GM18511 (cell line): ENCODE measurements at regions not wholly inside any gene's neighbourhood (a gene's known extent, or its start where the extent isn't known, plus 50 kb on each side); places are given as distances from the start of the nearest gene placed in this dataset.

Experiments
- ATAC-seq: cut with Tn5 transposase; IDR thresholded peaks from one replicate; pipeline ENCODE4 v1.9.1; 2021; ENCODE audit warnings: mild to moderate bottlenecking, moderate library complexity; ENCODE audit not compliant: unreplicated experiment

DNA sequence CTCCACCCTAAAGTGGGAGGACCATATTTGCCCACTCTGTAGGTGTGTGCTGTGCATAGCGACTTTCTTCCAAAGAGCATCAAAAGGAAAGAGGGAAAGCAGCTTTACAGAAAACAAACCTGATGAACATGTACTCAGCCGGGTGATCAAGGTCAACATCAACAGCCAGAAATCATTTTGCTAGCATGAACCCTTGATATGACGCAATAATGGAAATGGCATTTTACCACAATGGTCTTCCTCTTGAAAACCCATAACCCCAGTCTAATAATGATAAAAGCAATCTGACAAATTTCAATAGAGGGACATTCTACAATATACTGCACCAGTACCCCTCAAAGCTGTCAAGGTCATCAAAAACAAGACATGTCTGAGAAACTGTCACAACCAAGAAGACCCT lies 350.2 kb downstream of the FBXO15 start:
- ATAC-seq, result no peak

DNA sequence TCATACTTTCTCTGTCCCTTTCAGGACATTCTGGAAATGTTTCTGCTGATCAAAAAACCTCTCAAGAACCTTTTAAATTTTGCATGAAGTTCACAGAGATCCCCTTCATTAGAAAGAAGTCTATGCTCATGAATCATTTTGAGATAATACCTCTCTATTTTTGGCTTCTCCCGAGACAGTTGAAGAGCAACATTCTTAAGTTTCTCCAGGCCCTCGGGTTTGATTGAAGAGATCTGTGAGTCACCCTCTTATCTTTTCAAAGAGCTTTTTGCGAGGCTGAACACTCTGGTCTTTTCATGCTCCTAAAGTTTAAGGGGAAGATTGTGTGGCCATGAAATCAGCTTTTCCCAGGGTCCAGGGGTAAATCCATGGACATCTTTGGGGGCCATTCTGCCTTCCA lies 354.2 kb downstream of the FBXO15 start:
- no peak for ATAC-seq

- ATAC-seq, result no peak
Measured at GRCh38 chr18:73791081-73791480, 356.6 kb downstream of the FBXO15 start.

DNA sequence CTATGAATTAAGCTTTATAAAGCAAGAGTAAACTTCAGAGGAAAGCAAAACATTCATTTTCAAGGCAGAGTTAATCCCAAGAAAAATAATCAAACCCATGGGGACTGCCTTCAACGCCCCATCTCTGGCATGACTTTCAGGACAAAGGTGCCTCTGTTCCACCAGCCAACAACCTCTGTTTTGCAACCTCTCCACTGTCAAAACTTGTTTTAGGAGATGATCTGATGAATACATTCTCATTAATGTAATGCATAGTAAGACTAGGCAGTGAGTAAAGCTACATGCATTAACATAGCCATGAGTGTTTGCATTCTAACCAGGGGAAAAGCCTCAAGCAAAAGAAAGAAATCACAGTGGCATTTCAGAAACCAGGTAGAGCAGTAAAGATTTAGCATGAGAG lies 357.0 kb downstream of the FBXO15 start:
- no peak for ATAC-seq

- ATAC-seq, result no peak
Measured at GRCh38 chr18:73787316-73787715, 360.3 kb downstream of the FBXO15 start.

GRCh38 chr18:73785300-73785699 lies 362.3 kb downstream of the FBXO15 start:
- ATAC-seq, result no peak

DNA sequence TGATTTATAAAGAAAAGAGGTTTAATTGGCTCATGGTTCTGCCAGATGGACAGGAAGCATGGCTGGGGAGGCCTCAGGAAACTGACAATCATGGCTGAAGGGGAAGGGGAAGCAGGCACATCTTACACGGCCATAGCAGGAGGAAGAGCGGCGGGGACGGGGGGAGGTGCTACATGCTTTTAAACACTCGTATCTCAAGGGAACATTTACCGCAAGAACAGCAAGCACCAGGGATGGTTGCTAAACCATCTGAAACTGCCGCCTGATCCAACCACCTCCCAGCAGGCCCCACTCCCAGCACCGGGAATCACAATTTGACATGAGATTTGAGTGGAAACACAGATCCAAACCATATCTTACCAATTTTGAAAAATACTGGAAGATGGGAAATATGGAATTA lies 362.8 kb downstream of the FBXO15 start:
- ATAC-seq, result no peak

DNA sequence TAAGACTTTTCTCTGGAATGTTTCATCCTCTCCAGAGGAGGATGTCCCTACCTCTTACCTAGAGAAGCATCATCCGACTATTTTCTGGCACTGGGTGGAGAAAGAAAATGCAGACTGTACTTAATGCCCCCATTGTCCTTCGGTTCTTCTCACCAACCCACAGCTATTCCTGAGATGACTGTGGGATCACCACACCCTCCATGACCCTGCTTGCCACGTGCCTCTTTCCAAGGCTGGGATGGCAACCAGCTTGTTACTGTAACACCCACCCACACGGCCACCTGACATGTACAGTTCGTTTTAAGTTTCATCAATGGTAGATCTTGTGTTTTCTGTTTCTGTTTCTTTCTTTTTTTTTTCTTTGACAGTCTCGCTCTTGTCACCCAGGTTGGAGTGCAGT lies 365.2 kb downstream of the FBXO15 start:
- ATAC-seq, result no peak

DNA sequence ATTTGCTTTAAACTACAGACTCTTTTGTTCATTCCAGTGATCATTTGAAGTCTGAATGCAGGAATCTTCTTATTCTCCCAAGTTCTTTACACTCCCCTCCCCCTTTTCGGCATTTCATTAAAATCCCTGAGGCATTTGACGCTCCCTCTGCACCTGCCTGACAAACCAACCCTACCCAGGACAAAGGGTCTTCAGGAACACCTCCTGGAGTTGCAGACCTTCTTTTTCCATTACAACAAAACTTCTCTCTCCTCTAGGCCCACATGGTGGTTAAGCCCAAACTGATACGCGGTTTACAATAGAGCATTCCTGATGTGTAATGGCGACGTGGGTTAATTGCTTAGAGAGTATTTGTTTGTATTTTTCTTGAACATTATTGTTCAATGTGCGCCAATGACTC lies 367.4 kb downstream of the FBXO15 start:
- ATAC-seq, result no peak

DNA sequence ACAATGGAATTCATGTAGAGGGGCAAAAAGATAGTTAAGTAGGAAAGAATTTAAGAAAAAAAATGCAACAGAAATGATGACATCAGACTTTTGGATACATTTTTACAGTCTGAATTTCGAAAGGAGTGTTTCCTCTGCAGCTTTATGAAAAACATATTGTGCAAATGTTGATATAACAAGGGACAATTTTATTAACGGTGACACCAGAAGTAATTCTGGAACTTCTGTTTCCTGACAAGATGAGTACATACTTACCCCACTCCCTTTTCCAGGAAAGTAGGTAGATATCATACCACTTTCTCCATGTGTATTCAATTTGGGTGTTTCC lies 369.6 kb downstream of the FBXO15 start:
- no peak for ATAC-seq

DNA sequence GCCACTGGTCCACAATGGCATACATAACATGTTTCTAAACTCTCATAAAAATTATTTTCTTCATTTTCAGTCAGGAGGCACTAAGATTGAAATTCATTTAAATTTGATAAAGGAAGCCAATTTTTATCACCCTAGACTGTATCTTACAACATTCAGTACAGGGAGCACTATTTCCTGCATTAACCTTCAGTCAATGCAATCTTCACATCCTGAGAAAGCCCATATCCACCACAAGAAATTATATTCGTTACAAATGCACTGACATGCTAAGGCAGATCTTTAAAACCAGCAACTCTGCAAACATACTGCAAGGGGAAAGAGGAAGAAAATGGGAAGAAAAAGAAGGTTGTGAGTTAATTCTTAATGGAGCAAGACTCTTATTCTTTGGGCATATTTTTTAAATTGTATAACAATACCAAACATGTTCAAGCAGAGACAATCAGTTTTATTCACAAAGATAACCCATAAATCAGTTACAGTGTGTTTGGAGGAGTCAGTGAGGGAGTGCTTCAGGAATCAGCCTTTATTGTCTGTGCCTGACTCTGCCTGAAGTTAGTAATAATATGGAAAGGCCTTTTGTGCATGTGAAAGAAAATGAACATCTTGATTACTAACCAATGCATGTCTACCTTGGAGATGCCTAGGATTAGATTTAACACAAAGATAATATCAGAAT lies 370.1 kb downstream of the FBXO15 start:
- ATAC-seq, result no peak

DNA sequence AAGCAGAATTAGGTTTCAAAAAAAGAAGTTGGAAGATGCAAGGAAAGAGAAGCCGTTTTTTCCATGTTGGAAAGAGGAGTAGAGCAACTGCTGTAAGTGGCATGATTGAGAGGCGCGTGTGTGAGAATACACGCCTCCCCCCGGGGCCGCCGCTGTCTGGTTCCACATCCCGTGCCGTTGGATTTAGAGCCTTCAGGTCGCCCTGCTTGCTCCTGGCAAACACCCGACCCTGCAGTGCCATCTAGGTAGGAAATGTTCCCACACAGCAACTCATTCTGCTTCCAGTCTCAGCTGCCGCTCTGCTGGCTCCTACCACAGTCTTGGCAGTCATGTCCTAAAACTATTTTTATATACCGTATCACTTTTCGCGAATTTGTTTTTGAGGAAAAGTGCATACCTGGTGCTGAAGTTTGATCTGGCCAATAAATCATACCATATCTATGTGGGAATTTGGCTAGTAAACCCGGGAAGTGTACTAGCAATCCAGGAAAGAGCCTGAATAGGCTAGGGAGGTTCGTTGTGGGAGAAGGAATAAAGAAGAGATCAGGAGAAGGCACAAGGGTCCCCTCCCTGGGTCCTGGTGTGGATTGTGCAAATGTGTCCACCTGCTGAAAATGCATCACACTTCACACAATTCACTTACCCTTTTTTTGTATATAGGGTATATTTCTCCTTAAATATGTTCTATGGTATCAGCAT lies 372.7 kb downstream of the FBXO15 start:
- ATAC-seq, result no peak

DNA sequence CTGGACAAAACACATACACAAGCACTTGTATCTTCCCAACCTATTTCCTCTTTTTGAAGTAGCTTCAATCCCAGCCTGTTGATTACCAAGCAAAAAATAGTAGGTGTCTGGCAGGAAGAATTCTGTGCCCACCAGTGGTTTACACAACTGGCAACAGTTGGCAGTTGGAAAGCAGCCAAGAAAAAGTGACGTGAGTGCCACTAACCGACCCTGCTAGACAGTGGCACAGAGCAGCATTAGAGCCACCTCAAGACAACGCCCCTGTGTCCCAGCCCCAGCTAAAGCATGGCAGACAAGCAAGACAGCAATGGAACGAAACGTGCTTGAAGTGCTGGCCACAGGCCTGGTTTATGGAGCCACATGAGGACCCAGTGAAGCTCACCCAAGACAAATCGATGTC lies 379.6 kb downstream of the FBXO15 start:
- no peak for ATAC-seq

GRCh38 chr18:73766910-73767515 lies 380.6 kb downstream of the FBXO15 start:
- ATAC-seq, result no peak

DNA sequence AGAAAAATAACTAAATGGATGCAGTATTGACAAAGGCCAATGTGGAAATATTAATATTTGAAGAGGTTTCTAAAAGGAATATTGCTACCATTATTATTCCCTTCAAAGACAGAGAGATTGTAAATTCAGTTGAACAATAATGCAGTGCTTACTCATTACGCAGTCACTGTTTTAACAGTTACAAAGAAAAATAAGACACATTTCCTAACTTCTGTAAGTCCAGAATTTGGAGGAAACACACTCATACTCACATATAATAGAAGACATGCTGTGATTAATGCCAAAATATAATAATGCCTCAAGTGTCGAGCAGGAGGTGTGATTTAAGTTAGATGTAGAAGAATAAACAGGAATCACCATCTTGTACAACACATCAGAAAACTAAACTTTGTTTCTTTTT lies 389.2 kb downstream of the FBXO15 start:
- ATAC-seq, result no peak

DNA sequence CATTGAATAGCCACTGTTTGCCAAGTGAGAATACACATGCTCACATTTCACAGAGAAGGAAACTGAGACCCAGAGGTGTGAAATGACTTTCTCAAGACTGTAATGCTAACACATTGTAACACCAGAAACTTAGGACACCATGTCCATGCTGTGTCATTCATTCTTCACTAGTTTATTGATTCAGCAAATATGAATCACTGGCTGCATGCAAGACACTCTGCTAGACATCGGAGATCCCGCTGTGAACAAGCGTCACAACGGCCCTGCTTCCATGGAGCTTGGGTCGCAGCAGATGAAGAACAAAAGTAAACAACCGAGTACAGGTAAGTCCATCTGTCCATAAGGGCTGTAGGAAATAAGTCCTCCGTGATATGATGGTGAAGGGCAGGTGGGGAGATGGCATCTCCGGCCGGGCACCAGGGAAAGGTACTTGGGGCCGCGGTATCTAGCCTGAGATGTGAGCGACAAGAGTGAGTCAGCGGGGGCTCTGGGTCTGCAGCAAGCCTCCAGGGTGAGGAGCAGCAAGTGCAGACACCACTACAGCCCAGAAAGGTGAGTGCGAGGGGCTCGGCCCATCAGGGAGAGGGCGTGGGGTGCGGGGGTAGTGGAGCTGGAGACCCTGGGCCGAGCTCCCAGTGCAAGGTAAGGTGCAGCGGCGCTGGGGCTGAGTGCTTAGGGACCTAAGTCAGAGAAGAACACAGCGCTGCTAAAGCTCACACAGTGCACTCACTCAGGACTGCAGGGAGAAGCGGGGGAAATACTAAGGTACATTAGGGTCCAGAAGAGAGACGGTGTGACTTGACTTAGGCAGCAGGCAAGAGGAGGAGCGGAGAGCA lies 391.2 kb downstream of the FBXO15 start:
- no peak for ATAC-seq

DNA sequence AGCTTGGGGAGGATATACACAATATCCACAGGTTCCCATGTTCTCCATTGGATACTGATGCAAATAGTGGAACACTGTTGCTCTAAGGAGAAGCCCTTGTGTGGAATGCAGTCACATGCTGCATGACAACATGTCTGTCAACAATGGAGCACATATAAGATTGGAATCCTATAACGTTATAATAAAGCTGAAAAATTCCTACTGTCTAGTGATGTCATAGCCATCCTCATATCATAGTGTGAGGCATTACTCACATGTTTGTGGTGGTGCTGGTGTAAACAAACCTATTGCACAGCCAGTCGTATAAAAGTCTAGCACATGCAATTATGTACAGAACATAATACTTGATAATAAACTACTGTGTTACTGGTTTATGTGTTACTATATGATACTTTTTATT lies 394.7 kb downstream of the FBXO15 start:
- no peak for ATAC-seq

GRCh38 chr18:73752546-73752945 lies 395.1 kb downstream of the FBXO15 start:
- ATAC-seq, result no peak

- no peak for ATAC-seq
Measured at GRCh38 chr18:73750052-73750451, 397.6 kb downstream of the FBXO15 start.

- ATAC-seq, result no peak
Measured at GRCh38 chr18:73749304-73749703, 398.3 kb downstream of the FBXO15 start.

DNA sequence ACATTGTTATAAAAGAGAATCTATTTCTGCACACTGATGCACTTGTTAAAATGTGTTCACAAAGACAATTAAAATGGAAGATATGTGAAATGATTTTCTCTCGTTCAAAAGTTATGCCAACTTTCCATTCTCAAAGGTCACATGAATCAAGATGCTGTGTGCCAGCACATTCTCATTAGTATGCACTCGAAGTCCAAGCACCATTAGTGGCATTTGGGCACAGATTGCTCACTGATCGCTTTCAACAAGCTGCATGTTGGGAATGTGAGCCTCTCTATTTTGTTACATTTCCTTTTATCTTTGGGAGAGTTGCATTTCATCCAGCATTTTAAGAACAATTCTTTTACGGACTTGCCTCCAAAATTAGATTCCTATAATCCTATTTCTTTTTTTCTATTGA lies 398.9 kb downstream of the FBXO15 start:
- no peak for ATAC-seq

DNA sequence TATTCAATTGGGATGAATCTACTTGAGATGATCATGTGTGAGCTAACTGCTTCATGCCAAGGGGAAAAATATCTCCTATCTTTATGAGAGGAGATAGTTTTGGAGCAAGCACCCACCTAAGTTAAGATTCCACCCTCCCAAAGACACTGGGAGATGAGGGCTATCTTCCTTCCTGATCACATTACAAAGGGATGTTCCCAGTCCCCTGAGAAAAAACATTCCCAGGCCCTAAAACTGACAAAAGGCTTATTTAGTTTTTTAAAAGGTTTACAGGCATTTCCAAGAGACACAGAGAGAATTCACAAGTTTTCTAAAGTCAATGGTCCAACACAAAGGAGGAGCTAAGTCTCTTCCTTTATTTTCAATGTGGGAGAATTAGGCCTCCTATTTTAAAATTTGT lies 401.5 kb downstream of the FBXO15 start:
- ATAC-seq, result no peak
